Gastroesophageal sphincter (tissue), 4 donors: ENCODE measurements at regions not wholly inside any gene's neighbourhood (a gene's known extent, or its start where the extent isn't known, plus 50 kb on each side); places are given as distances from the start of the nearest gene placed in this dataset.

Experiments used
- ATAC-seq: fragments of 150-250 bp; one replicate; pipeline ENCODE4 v1.9.1; 2016; ENCODE audit warnings: mild to moderate bottlenecking, moderate library complexity
- H3K27ac ChIP-seq, 4 donors: fragments of 200-600 bp; sonication (generic) in 3 of 4; 1 replicate in 3 of 4; 2 replicates in 1 of 4; pipeline ENCODE4 v1.5.1; 2016 to 2019
- H3K27me3 ChIP-seq: fragments of 200-600 bp; sonication (generic); one replicate; pipeline ENCODE4 v1.5.1; 2019
- H3K36me3 ChIP-seq, 2 donors: fragments of 200-600 bp; sonication (generic); one replicate each; pipeline ENCODE4 v1.5.1; 2019; ENCODE audit warnings: control low read depth in 1 of 2
- H3K4me1 ChIP-seq, 3 donors: fragments of 200-600 bp; sonication (generic); 1 replicate in 2 of 3; 2 replicates in 1 of 3; pipeline ENCODE4 v1.5.1; 2016 to 2019; ENCODE audit warnings: control low read depth in 2 of 3
- H3K4me3 ChIP-seq, 2 donors: fragments of 200-600 bp; sonication (generic); one replicate each; pipeline ENCODE4 v1.5.1; 2019; ENCODE audit warnings: mild to moderate bottlenecking in 1 of 2, moderate library complexity in 1 of 2
- H3K9me3 ChIP-seq, 3 donors: fragments of 200-600 bp; sonication (generic); one replicate each; pipeline ENCODE4 v1.5.1; 2017 to 2019; ENCODE audit warnings: control low read depth in 2 of 3
- CTCF ChIP-seq, 4 experiments: fragments of 200-600 bp in 2 of 4; fragments of 450-650 bp in 2 of 4; sonication (generic) in 1 of 4; IDR thresholded peaks; one replicate each; pipeline ENCODE4 v1.5.1; 2017 to 2019; ENCODE audit warnings: antibody characterized with exemption in 4 of 4, mild to moderate bottlenecking in 2 of 4, moderate library complexity in 2 of 4
- EP300 ChIP-seq: sonication (generic); formaldehyde crosslinking; IDR thresholded peaks from one replicate; pipeline ENCODE4 v1.6.1; 2017; ENCODE audit warnings: antibody characterized with exemption, mild to moderate bottlenecking
- POLR2A ChIP-seq, 2 donors: fragments of 450-650 bp; IDR thresholded peaks; one replicate each; pipeline ENCODE4 v1.6.1; 2017; ENCODE audit warnings: antibody characterized with exemption in 2 of 2, mild to moderate bottlenecking in 2 of 2, moderate library complexity in 1 of 2
- POLR2AphosphoS5 ChIP-seq: sonication (generic); formaldehyde crosslinking; IDR thresholded peaks from one replicate; pipeline ENCODE4 v1.6.1; 2017; ENCODE audit warnings: antibody characterized with exemption
- WGBS, 2 donors: methylation state at CpG; one replicate each; pipeline ENCODE4 v1.1.5; 2018; ENCODE audit warnings: low coverage in 1 of 2; 5-methylcytosine and 5-hydroxymethylcytosine counted together

DNA sequence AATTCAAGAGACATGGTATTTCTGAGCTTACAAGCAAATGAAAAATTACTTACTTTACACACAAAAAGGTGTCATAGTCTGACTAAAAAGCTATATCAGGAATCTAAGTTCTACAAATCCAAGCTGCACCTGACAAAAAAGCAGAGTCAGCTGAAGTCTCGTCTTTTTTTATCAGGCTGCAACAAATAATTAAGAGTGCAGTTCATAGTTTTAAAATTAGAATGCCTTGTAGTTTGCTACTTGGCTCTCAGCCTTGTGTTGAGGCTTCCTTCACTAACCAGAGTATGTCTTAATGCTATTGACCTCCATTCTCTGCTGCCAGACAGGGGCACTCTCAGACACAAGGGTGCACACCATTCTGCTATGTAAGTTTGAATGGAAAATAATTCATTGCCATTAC is 940.7 kb downstream of the PCDH7 start:
- WGBS, 2 donors: 15 to 44% methylated on average over 1 of the region's 1 CpG
- Histone ChIP-seq H3K9me3 (no peaks in the 10 kb centered on the region), H3K4me1 (no peaks in the 10 kb centered on the region), H3K4me3 (no peak overlapping the region), H3K27ac (no peak overlapping the region), H3K36me3 (no peaks in the 10 kb centered on the region), H3K27me3 (no peaks in the 10 kb centered on the region)
- ATAC-seq: no peak
- TF ChIP-seq CTCF (IDR thresholded peaks at IDR 0.05): no peak

GRCh38 chr4:31662951-31663350 is 942.8 kb downstream of the PCDH7 start:
- Histone ChIP-seq H3K9me3 (no peaks in the 10 kb centered on the region), H3K36me3 (no peaks in the 10 kb centered on the region), H3K27me3 (no peaks in the 10 kb centered on the region), H3K4me3 (no peak overlapping the region), H3K4me1 (no peaks in the 10 kb centered on the region), H3K27ac (no peak overlapping the region)
- no peak for ATAC-seq
- TF ChIP-seq CTCF (IDR thresholded peaks at IDR 0.05) (no peak), POLR2AphosphoS5 (no peak), POLR2A (IDR thresholded peaks at IDR 0.05) (no peak), EP300 (no peak)
- 89 to 92% methylated on average over 2 of the region's 2 CpGs for WGBS, 2 donors

- H3K27ac ChIP-seq: no peak overlapping the region
- no peak for TF ChIP-seq EP300
- TF ChIP-seq CTCF (IDR thresholded peaks at IDR 0.05): no peak
- no peak for TF ChIP-seq POLR2AphosphoS5
- no peak for TF ChIP-seq POLR2A (IDR thresholded peaks at IDR 0.05)
- H3K9me3 ChIP-seq: no peaks in the 10 kb centered on the region
- WGBS, 2 donors: 66 to 71% methylated on average over 2 of the region's 2 CpGs
- no peak for ATAC-seq
- no peaks in the 10 kb centered on the region for H3K4me1 ChIP-seq
- H3K27me3 ChIP-seq: no peaks in the 10 kb centered on the region
- no peaks in the 10 kb centered on the region for H3K36me3 ChIP-seq
- no peak overlapping the region for H3K4me3 ChIP-seq
Observed at GRCh38 chr4:31667686-31668085, 947.5 kb downstream of the PCDH7 start.

DNA sequence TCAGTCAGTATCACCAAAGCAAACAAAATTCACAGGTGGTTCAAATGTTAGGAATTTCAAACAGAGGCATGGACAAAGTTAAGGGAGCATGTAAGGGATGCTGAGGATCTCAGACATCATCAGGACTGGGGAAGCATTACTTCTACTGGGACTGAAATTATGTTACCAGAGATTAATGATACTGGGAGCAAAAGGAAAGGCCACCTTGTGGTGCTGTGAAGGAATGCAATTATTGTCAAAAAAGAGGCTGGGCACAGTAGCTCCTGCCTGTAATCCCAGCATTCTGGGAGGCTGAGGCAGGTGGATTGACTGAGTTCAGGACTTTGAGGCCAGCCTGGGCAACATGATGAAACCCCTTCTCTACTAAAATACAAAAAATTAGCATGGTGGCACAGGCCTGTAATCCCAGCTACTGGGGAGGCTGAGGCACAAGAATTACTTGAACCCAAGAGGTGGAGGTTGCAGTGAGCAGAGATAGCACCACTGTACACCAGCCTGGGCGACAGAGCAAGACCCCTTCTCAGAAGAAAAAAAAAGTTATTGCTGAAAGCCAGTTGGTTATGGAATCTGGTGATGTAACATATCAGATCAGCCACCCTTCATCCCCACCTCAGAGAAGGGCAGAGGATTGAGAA is 954.3 kb downstream of the PCDH7 start:
- 33 to 57% methylated on average over 1 of the region's 1 CpG for WGBS, 2 donors
- no peak overlapping the region for H3K27ac ChIP-seq
- ATAC-seq: no peak
- H3K4me3 ChIP-seq: no peak overlapping the region
- H3K27me3 ChIP-seq: no peaks in the 10 kb centered on the region
- no peaks in the 10 kb centered on the region for H3K4me1 ChIP-seq
- no peaks in the 10 kb centered on the region for H3K9me3 ChIP-seq
- no peak for TF ChIP-seq POLR2AphosphoS5
- TF ChIP-seq CTCF (IDR thresholded peaks at IDR 0.05): peak in 3 of 4 experiments; percentile 26 to 45 (median 36)
- no peaks in the 10 kb centered on the region for H3K36me3 ChIP-seq

GRCh38 chr4:31678356-31678755 is 958.2 kb downstream of the PCDH7 start:
- Histone ChIP-seq H3K4me1 (no peaks in the 10 kb centered on the region), H3K4me3 (no peak overlapping the region), H3K36me3 (no peaks in the 10 kb centered on the region), H3K27ac (no peak overlapping the region), H3K27me3 (no peaks in the 10 kb centered on the region), H3K9me3 (no peaks in the 10 kb centered on the region)
- ATAC-seq: no peak
- no peak for TF ChIP-seq CTCF (IDR thresholded peaks at IDR 0.05)
- no peak for TF ChIP-seq POLR2AphosphoS5
- no peak for TF ChIP-seq POLR2A (IDR thresholded peaks at IDR 0.05)
- TF ChIP-seq EP300: no peak
- WGBS, 2 donors: 68 to 75% methylated on average over 1 of the region's 1 CpG
